Activated naive CD4-positive, alpha-beta T cell treated with anti-CD3 and anti-CD28 coated beads, Interleukin-2, amount 50 U/mL, for 24 hours (primary cell): ENCODE measurements at regions not wholly inside any gene's neighbourhood (a gene's known extent, or its start where the extent isn't known, plus 50 kb on each side); places are given as distances from the start of the nearest gene placed in this dataset.

Experiments
- H3K27ac Mint-ChIP-seq: one replicate; pipeline ENCODE4 v1.8.0; 2021; ENCODE audit warnings: mild to moderate bottlenecking, mixed read lengths
- H3K27me3 Mint-ChIP-seq: one replicate; pipeline ENCODE4 v1.8.0; 2021; ENCODE audit warnings: mixed read lengths
- H3K36me3 Mint-ChIP-seq: one replicate; pipeline ENCODE4 v1.8.0; 2021; ENCODE audit warnings: mixed read lengths
- H3K4me1 Mint-ChIP-seq: one replicate; pipeline ENCODE4 v1.8.0; 2021; ENCODE audit warnings: mixed read lengths
- H3K4me3 Mint-ChIP-seq: one replicate; pipeline ENCODE4 v1.8.0; 2021; ENCODE audit warnings: mild to moderate bottlenecking, mixed read lengths
- H3K9me3 Mint-ChIP-seq: one replicate; pipeline ENCODE4 v1.8.0; 2021; ENCODE audit warnings: mixed read lengths

GRCh38 chr12:94870511-94870910 is 133.0 kb downstream of the NDUFA12 start:
- peaks cover 40% of the 10 kb centered on the region for H3K27me3 Mint-ChIP-seq
- no peak overlapping the region for H3K4me3 Mint-ChIP-seq
- no peaks in the 10 kb centered on the region for H3K9me3 Mint-ChIP-seq

GRCh38 chr12:94868161-94868560 is 135.3 kb downstream of the NDUFA12 start:
- Mint-ChIP-seq H3K27ac (no peak overlapping the region), H3K4me1 (peaks cover 5% of the 10 kb centered on the region), H3K27me3 (peaks cover 26% of the 10 kb centered on the region)

More at GRCh38 chr12:94870511-94870910, 133.0 kb downstream of the NDUFA12 start:
- Mint-ChIP-seq H3K4me1 (peaks cover 20% of the 10 kb centered on the region), H3K27ac (no peak overlapping the region), H3K36me3 (no peaks in the 10 kb centered on the region)

DNA sequence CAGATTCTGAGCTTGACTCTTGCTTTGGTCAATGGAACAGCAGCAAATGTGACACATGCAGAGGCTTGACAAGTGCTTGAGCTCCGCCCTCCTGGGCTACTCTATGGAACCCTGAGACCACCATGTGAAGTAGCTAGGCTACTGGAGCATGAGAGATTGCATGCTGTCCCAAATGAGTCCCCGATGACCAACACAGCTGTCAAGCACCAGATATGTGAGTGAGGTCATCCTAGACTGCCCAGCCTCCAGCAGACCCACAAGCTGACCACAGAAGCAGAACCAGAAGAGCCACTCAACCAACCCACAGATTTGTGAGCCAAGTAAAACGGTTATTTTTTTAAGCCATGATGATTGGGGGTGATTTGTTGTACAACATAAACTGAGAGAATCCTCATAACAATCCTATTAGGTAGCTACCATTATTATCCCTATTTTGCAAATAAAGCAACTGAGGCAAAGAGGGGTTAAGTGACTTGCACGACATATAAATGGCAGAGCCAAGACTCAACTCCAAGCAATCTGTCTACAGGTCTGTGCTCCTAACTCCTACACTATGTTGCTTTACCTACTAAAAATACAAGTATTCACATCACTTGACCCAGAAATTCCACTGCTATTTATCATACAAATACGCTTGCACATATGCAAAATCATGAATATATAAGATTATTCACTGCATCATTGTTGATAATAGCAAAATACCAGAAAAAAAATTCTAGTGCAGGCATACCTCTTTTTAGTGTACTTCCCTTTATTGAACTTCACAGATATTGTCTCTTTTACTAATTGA is 136.2 kb downstream of the NDUFA12 start:
- Mint-ChIP-seq H3K36me3 (no peaks in the 10 kb centered on the region), H3K4me1 (no peaks in the 10 kb centered on the region), H3K9me3 (no peaks in the 10 kb centered on the region), H3K27me3 (peaks cover 21% of the 10 kb centered on the region), H3K27ac (no peak overlapping the region), H3K4me3 (no peak overlapping the region)

More at GRCh38 chr12:94868161-94868560, 135.3 kb downstream of the NDUFA12 start:
- Mint-ChIP-seq H3K4me3 (no peak overlapping the region), H3K36me3 (no peaks in the 10 kb centered on the region), H3K9me3 (no peaks in the 10 kb centered on the region)

DNA sequence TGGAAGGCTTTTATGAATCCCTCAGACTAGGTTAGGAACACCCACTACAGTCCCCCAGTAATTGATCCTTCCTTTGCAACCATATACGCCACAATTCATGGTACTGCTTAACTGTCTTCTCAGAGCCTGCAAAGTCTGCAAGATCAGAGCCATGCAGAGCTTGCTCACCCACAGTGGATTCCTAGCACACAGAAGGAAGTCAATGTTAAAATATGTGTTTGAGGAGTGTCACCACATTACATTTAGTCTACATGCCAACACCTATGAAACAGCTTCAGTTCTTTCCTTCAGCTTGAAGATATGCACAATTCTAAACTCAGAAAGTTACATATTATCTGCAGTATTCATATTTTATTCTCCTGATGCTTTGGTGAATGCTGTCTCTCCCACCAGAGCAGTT is 138.5 kb downstream of the NDUFA12 start:
- H3K4me3 Mint-ChIP-seq, result no peak overlapping the region
- no peaks in the 10 kb centered on the region for H3K4me1 Mint-ChIP-seq
- no peaks in the 10 kb centered on the region for H3K9me3 Mint-ChIP-seq
- H3K27me3 Mint-ChIP-seq, result peaks cover 4% of the 10 kb centered on the region
- no peak overlapping the region for H3K27ac Mint-ChIP-seq
- no peaks in the 10 kb centered on the region for H3K36me3 Mint-ChIP-seq

DNA sequence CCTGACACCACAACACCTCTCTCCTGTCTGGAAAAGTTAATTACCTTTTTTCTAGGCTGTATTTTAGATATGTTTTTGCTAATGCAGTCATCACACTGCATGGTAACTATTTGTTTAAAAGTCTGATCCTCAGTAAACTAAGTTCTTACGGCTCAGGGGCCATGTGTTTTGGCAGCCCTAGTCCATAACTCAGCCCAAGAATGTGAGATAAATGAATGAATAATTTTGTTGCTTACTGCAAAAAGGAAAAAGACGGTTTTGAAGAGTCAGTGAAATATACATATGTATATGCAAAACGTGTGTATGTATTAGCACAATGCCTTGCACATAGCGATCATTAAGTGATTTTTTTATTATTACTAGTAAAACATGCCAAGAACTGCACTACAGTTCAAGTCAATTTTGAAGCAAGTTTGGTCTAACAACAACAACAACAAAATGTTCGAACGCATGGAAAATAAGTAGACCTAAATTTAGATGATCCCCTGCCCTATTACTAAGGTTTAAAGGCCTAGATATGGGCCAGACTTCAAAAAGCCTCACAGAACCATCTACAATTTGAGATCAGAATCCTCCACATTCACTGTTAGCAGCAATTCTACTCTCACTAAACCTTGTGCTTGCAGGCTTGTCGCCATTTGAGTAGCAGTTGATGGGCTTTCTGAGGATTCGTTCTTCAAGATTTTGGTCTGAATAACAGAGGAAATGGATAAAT is 140.0 kb downstream of the NDUFA12 start:
- Mint-ChIP-seq H3K27ac (no peak overlapping the region), H3K9me3 (no peaks in the 10 kb centered on the region), H3K4me3 (no peak overlapping the region), H3K4me1 (no peaks in the 10 kb centered on the region), H3K36me3 (no peaks in the 10 kb centered on the region), H3K27me3 (peaks cover under 1% of the 10 kb centered on the region)

DNA sequence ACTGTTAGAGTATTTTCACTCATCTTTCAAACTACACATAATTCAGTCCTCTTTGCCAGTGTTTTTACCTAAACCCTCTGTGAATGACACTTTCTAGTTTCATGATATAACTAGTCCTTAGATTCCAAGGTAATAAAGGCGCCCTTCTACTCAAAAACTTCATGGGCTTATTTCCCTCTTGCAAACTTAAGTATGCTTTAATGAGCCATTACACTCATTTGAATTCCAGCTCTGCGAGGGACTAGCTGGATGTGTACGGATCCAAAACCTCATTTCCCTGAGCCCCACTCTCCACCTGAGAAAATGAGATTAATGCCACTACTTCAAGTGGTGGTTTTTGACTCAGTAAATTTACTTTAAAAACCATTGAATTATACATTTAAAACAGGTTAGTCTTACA is 141.1 kb downstream of the NDUFA12 start:
- Mint-ChIP-seq H3K27me3 (no peaks in the 10 kb centered on the region), H3K4me1 (no peaks in the 10 kb centered on the region), H3K36me3 (no peaks in the 10 kb centered on the region), H3K4me3 (no peak overlapping the region), H3K9me3 (no peaks in the 10 kb centered on the region), H3K27ac (no peak overlapping the region)

- Mint-ChIP-seq H3K9me3 (no peaks in the 10 kb centered on the region), H3K27ac (no peak overlapping the region), H3K4me1 (no peaks in the 10 kb centered on the region)
Observed at GRCh38 chr12:94856324-94856723, 147.2 kb downstream of the NDUFA12 start.

DNA sequence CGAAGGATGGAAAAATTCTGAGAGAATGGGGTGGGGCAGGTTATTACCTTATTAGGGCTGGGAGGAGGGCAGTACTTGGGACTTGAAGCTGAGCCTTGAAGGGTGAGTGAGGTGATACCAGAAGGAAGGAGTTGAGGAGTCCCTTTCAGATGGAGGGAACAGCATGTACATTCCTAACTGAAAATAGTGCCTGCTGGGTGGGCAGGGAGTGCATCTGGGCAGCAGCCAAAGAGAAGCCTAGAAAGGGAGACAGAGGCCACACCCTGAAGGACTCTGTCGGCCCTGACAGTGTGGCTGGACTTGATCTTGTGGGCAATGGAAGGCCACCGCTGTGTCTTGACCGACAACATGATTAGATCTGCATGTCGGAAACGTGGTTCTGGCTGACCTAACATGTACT is 147.6 kb downstream of the NDUFA12 start:
- no peak overlapping the region for H3K4me3 Mint-ChIP-seq
- no peaks in the 10 kb centered on the region for H3K4me1 Mint-ChIP-seq
- H3K9me3 Mint-ChIP-seq, result no peaks in the 10 kb centered on the region
- no peaks in the 10 kb centered on the region for H3K36me3 Mint-ChIP-seq
- H3K27ac Mint-ChIP-seq, result no peak overlapping the region
- H3K27me3 Mint-ChIP-seq, result peaks cover 4% of the 10 kb centered on the region

More at GRCh38 chr12:94856324-94856723, 147.2 kb downstream of the NDUFA12 start:
- H3K4me3 Mint-ChIP-seq, result no peak overlapping the region
- no peaks in the 10 kb centered on the region for H3K36me3 Mint-ChIP-seq
- peaks cover 3% of the 10 kb centered on the region for H3K27me3 Mint-ChIP-seq

GRCh38 chr12:94851396-94852028 is 152.0 kb downstream of the NDUFA12 start:
- peaks cover 2% of the 10 kb centered on the region for H3K36me3 Mint-ChIP-seq
- no peaks in the 10 kb centered on the region for H3K4me1 Mint-ChIP-seq
- H3K9me3 Mint-ChIP-seq, result no peaks in the 10 kb centered on the region
- no peak overlapping the region for H3K27ac Mint-ChIP-seq
- no peak overlapping the region for H3K4me3 Mint-ChIP-seq
- H3K27me3 Mint-ChIP-seq, result peaks cover 12% of the 10 kb centered on the region

DNA sequence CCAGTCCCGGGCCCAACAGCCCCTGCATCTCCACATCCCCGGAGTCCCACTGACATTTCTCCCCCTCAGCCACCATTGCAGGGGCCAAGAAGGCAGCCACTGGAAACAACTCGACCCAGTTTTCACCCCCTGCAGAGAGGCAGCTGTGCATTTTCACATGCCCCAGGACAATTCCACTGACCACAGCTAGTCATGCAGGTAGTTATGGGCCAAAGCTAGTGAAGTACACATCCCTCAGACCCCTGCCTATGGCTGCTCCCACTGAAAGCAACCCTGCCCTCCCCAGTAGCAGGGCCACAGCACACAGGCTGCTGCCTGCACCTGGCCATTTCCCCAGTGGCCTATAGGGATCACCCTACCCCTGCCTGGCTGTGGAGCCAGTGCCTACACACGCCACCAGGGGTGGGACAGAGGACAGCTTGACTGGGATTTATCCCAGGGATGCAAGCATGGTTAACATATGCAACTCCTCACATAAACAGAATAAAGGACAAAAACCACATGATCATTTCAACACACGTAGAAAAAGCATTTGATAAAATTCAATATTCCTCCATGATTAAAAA is 154.0 kb downstream of the NDUFA12 start:
- no peaks in the 10 kb centered on the region for H3K4me1 Mint-ChIP-seq
- no peaks in the 10 kb centered on the region for H3K9me3 Mint-ChIP-seq
- H3K27me3 Mint-ChIP-seq, result peaks cover 10% of the 10 kb centered on the region
- H3K27ac Mint-ChIP-seq, result no peak overlapping the region
- peaks cover 2% of the 10 kb centered on the region for H3K36me3 Mint-ChIP-seq
- H3K4me3 Mint-ChIP-seq, result no peak overlapping the region

GRCh38 chr12:94848966-94849365 is 154.5 kb downstream of the NDUFA12 start:
- Mint-ChIP-seq H3K4me3 (no peak overlapping the region), H3K9me3 (no peaks in the 10 kb centered on the region), H3K4me1 (no peaks in the 10 kb centered on the region), H3K36me3 (peaks cover 2% of the 10 kb centered on the region), H3K27ac (no peak overlapping the region), H3K27me3 (peaks cover 10% of the 10 kb centered on the region)

DNA sequence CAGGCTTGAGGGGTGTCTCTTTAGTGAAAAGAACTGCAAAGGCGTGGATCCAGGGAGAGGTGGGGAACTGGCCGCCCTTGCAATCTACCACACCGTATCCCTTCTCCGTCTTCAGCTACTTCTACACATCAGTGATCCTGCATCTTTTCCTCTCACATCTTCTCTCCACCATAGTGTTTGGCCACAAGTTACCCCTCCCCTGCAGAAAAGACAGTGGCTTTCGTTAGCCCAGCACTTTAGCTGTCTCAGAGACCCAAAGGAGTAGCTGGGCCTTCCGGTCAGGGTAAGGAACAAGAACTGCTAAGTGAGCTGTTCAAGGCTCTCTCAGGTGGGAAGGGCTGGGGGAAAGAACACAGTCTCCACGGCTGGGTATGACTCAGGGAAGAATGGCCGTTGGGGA is 158.4 kb downstream of the NDUFA12 start:
- H3K4me1 Mint-ChIP-seq, result no peaks in the 10 kb centered on the region
- H3K27me3 Mint-ChIP-seq, result peaks cover 6% of the 10 kb centered on the region
- no peaks in the 10 kb centered on the region for H3K9me3 Mint-ChIP-seq
- no peak overlapping the region for H3K4me3 Mint-ChIP-seq
- H3K27ac Mint-ChIP-seq, result no peak overlapping the region
- H3K36me3 Mint-ChIP-seq, result peaks cover 2% of the 10 kb centered on the region

- no peaks in the 10 kb centered on the region for H3K9me3 Mint-ChIP-seq
- H3K27me3 Mint-ChIP-seq, result peaks cover 3% of the 10 kb centered on the region
- peaks cover 2% of the 10 kb centered on the region for H3K36me3 Mint-ChIP-seq
- H3K4me1 Mint-ChIP-seq, result no peaks in the 10 kb centered on the region
- H3K27ac Mint-ChIP-seq, result no peak overlapping the region
- no peak overlapping the region for H3K4me3 Mint-ChIP-seq
Observed at GRCh38 chr12:94844452-94844851, 159.0 kb downstream of the NDUFA12 start.

- H3K36me3 Mint-ChIP-seq, result no peaks in the 10 kb centered on the region
- H3K9me3 Mint-ChIP-seq, result no peaks in the 10 kb centered on the region
- peaks cover 3% of the 10 kb centered on the region for H3K27me3 Mint-ChIP-seq
- no peak overlapping the region for H3K27ac Mint-ChIP-seq
- H3K4me3 Mint-ChIP-seq, result no peak overlapping the region
- no peaks in the 10 kb centered on the region for H3K4me1 Mint-ChIP-seq
Observed at GRCh38 chr12:94841904-94842610, 161.4 kb downstream of the NDUFA12 start.

- Mint-ChIP-seq H3K27ac (no peak overlapping the region), H3K9me3 (no peaks in the 10 kb centered on the region), H3K27me3 (peaks cover 1% of the 10 kb centered on the region), H3K4me3 (no peak overlapping the region), H3K36me3 (no peaks in the 10 kb centered on the region), H3K4me1 (no peaks in the 10 kb centered on the region)
Observed at GRCh38 chr12:94841177-94841576, 162.3 kb downstream of the NDUFA12 start.
